ENCODE measurements at regions not wholly inside any gene's neighbourhood (a gene's known extent, or its start where the extent isn't known, plus 50 kb on each side); places are given as distances from the start of the nearest gene placed in this dataset.
"Not testable (repeated sequence)": the region's sequence is repeated elsewhere in the genome, so short reads cannot be mapped to it uniquely, and the experiment has no call there.

DNA sequence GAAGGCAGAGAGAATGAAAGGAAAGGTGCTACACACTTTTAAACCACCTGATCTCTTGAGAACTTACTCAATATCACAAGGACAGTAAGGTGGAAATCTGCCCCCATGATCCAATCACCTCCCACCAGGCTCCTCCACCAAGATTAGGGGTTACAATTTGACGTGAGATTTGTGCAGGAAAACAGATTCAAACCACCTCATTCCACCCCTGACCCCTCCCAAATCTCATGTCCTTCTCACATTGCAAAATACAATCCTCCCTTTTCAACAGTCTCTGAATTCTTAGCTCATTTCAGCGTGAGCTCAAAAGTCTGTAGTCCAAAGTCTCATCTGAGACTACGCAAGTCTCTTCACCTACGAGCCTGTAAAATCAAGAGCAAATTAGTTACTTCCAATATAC is 768.3 kb upstream of the COX7C start:
- DNase-seq (ENCODE audit: low spot score) = no peak

DNA sequence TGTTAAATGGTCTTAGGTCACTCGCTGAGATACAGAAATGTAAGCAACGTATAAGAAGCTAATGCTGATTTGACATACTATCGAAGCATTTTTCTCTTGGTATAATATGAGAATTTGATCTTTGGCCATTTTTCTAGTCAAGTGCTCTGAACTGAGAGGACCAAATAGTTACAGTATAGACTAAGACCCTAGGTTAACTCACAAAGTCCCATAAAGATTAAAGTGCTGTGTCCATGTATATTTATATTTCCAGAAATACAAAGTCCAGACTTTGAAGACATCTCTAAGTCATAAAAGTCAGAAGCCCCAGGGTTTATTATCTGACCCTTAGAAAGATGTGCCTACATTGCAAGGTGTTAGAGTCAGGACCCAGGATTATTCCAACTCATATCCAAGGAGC is 752.4 kb upstream of the COX7C start:
- DNase-seq (ENCODE audit: low spot score) = no peak

DNA sequence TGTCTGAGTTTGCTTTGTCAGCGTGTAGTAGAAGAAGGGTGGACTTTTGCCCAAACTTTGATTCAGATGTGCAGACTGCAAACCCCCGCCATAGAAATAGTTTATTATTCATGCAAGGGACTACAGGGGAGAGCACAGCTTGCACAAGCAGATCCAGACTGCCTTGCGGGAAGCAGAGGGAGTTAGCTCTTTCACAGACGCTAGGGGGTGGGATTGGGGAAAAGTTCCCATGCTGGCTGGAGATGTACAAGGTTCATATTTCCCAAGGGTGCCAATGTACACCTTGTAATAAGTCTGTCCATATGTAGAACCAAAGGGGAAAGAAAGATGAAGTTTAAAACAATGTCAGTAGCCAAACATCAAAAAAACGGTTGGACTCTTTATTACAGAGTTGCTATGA is 749.7 kb upstream of the COX7C start:
- DNase-seq (ENCODE audit: low spot score) = no peak

DNA sequence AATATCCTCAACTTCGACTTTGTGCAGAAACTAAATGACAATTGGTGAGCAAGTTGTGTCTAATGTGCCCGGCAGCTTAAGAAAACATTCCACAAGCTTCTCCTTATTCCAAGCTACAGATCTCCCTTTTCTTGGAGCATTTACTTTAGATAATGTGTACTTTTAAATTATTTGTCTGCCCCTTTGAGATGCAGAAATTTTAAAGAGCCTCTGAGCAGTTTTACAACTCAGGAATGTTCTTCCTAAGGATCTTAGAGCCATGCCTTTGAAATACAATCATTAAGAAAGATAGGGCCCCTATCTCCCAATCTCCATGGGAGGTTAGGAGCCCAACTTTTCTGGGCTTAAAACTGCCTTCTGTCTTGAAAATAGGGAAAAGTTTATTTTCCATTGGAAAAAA is 723.7 kb upstream of the COX7C start:
- DNase-seq (ENCODE audit: low spot score) = no peak

DNA sequence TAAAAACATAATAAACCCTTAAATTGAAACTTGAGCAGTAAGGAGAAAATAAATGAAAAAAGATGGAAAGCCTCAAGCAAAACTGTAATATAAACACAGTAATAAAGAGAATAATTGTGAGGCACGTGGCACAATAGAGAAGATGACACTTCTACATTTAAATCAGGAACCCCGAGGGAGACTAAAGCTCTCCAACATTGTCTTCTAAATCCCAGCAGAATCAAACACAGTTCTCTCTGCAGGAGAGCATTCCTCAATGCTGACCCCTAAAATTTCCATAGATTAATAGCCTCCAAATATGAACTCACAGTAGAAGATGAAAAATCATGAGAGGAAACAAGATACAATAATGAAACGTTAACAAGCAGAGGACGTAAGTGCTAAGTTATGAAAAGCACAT is 721.2 kb upstream of the COX7C start:
- no peak for DNase-seq (ENCODE audit: low spot score)

DNA sequence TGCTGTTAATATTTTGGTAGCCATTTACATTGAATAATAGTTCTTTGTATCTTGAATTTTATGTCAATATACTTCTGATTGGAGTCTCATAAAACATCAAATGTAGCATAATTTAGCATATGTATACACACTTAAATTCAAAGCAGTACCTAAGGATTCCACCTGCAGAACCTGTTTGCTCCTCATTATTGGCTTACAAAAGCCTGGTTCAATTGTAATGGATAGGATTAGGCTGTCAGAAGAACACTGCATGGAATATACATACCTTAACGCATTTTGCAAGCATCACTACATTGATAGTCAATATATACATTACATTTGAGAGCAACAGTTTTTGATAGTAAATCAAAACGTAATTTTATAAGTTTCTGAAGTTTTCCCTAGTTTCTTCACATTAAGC is 711.3 kb upstream of the COX7C start:
- DNase-seq (ENCODE audit: low spot score) = no peak

DNA sequence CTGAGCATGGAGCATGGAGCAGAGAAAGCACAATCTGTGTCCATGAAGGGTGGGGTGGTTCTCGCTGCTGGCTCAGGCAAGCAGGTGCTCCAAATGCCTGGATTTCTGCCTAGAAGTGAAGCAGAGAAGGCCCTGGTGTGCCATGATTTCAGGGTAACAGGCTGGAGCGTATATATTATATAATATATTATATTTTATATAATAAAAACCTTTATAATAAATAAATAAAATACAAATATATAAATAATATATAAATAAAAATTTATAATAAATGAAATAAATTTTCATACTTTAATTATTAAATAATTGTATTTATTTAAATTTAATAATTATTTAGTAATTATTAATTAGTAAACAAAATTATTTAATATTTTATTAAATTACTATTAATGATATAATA is 707.4 kb upstream of the COX7C start:
- no peak for DNase-seq (ENCODE audit: low spot score)

DNA sequence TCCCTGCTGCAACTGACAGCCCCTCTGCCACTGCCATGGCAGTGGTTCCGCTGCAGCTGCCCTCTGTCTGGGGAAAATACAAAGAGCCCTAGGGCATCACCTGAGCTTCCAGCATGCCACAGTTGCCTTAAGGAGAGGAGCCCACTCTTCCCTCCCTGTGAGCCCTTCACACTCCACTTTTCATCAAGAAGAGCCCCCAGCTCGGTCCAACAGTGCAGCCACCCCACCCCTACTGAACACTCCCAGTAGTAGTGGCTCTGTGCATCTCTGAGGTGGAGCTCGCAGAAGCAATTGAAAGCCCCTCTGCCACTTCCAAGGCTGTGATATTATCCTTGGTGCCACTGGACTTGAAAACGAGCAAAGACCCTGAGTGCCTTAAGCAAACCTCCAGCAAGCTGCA is 696.8 kb upstream of the COX7C start:
- DNase-seq (ENCODE audit: low spot score) = no peak

DNA sequence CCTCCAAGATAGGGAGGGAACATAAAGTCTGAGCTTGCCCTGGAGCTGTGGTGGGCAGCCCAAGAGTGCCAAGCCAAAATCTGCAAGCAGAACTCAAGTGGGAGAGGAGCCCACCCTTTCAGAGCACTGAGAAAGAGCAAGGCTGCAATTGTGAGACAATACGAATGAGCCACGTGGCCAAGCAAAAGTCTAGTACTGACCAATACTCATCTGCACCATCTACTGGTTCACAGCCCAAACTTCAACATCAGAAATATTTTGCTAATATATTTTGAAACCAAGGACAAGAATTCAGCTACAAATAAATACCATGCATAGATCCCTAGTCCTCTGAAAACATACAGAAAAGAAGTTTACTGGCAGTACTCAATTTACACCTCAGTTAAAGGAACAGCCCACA is 696.2 kb upstream of the COX7C start:
- no peak for DNase-seq (ENCODE audit: low spot score)

DNA sequence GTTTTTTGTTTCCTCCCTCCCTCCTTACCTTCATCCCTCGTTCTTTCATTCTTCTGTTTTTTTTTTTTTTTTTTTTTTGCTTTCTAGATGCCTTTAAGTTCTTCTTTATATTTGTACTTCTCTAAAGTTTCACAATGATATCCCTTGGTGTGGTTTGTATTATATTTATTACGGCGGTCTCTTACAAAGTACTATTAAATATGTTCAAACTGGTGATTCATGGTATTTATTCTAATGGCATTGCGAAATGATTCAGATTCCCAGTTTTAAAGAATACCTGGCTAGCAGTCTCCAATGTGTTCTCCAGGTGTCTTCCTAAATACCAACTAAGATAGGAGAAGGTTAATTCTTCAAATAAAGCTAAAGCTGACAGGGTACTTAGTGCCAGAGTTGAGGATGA is 690.1 kb upstream of the COX7C start:
- no peak for DNase-seq (ENCODE audit: low spot score)

DNA sequence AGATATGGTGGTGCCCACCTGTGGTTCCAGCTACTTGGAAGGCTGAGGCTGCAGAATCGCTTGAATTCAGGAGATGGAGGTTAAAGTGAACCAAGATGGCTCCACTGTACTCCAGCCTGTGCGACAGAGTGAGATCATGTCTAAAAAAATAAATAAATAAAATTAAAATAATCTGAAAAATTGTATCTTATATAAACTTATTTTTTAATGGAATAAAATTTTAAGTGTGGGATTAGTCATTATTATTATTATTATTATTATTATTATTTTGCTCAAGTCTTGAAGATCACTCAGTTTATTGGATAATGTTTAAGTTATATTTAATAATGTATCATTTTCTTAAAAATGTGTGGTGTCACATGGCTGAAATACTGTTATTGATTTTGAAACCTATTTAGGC is 688.0 kb upstream of the COX7C start:
- DNase-seq (ENCODE audit: low spot score) = no peak

DNA sequence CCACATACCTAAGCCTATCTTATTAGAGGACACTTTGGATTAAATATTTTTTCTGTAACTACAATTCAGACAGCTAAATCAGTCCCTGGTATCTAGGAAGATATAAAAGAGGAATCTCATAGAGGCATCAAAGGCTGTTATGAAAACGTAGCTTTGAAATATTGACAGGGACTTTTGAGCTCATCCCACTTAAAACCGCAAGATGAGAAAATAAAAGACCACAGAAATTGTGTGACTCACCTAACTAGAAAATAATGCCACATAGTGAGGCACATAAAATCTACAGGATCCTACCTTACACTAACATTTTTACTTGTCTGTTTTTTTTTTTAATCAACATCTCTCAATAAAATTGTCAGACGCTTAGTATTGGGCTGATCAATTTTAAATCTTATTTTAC is 686.5 kb upstream of the COX7C start:
- no peak for DNase-seq (ENCODE audit: low spot score)

DNA sequence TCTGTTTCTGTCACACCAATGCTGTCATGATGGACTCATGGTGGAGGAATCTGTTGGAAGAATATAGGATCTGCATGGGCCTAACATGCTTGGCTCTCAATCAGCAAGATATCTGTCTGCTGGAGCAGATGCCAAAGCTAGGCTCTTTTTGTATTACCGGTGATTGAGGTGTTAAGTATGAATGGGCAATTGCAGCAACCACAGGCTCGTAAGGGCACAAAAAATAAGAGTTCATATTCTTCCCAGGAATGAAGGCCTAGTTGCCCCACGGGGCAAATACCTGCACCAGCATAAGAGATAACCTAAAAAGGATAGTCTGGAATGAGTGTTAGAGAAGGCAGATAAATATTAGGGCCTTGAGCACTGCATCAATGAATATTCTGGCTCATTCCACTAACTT is 679.5 kb upstream of the COX7C start:
- no peak for DNase-seq (ENCODE audit: low spot score)

DNA sequence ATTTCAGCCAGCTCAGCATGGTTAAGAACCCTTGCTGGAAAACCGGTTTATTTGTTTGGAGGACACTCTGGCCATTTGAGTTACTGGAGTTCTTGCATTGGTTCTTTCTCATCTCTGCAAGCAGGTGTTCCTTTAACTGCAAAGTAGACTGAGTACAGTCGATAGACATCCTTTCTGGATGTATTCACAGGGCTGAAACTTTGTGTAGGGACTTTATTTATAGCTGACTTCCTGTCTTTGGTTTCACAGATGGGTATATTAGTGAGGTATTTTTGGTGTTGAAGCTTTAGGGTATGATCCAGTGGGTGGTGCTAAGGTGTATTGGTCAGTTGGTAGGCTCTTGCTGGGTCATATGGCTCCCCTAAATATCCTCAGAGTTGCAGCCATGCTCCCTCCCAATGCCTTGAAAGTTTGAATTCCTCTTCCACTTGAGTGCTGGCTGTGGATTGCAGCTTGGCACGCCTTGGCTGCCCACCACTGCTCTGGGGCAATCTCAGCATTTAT is 666.0 kb upstream of the COX7C start:
- DNase-seq (ENCODE audit: low spot score) = no peak

DNA sequence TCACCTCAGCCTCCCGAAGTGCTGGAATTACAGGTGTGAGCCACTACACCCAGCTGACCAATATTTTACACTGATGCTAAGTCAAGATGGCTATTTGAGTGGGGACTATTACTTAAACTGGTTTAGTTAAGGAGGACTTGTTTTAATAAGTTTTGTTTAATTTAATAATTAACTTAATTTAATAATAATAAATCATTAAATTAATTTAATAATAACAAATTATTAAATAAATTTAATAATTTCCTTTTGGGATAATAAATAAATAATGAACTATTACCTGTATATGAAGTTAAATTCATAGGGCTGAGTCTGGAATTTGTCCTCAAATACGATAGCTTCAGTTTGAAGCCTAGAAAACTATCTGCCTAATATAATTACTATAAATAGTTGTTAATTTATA is 665.1 kb upstream of the COX7C start:
- no peak for DNase-seq (ENCODE audit: low spot score)

DNA sequence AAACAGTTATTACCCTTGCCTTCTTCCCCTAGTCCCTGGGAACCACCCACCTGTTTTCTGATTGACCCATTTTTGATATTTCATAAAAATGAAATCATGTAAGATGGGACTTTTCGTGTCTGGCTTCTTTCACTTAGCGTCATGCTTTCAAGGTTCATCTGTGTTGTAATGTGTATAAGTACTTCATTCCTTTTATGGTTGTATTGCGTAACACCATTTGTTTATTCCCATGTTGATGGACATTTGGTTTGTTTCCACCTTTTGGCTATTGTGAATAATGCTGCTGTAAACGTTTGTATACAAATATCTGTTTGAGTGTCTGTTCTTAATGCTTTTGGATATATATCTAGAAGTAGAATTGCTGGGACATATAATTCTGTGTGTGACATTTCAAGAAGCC is 650.1 kb upstream of the COX7C start:
- no peak for DNase-seq (ENCODE audit: low spot score)

DNA sequence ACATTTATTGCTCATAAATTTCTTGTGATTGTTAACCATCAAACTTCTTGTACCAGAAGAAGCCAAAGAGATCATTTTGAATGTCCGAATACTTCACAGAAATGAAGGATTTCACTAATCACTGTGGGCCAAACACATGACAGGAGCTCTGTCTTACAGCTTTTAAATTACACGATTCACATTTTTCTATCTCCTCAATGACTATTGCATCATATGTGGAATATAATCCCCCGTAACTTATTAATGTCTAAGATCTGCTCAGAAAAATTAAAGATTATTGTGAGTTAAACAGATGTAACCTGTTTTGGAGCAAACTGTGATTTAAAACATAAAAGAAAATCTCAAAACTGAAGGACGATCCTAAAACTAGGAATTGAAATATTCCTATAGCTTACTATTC is 645.2 kb upstream of the COX7C start:
- DNase-seq (ENCODE audit: low spot score) = no peak

DNA sequence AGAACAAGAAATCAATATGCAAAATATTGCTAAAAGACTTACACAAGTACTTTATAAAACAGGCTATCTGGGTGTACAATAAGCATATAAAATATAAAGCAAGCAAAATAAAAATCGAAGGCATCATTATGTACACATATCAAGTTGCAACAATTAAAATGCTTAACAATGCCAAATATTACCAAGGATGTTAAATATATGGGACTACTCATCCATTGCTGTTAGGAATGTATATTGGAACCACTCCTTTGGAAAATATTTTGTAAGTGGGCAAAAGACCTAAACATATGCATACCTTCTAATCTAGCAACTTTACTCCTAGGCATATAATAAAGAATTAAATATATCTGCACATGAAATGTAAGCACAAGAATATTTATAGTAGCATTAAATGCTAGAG is 632.6 kb upstream of the COX7C start:
- DNase-seq (ENCODE audit: low spot score) = no peak

DNA sequence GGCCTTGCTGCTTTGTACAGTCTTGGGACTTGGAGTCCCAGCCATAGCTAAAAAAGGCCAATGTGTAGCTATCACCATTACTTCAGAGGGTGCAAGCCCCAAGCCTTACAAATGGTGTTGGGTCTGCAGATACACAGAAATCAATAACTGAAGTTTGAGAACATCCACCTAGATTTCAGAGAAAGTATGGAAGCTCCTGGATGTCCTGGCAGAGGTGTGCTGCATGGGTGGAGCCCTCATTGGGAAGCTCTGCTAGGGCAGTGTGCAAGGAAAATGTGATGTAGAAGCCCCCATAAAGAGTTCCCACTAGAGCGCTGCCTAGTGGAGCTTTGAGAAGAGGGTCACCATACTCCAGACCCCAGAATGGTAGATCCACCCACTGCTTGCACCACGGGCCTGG is 626.7 kb upstream of the COX7C start:
- no peak for DNase-seq (ENCODE audit: low spot score)

DNA sequence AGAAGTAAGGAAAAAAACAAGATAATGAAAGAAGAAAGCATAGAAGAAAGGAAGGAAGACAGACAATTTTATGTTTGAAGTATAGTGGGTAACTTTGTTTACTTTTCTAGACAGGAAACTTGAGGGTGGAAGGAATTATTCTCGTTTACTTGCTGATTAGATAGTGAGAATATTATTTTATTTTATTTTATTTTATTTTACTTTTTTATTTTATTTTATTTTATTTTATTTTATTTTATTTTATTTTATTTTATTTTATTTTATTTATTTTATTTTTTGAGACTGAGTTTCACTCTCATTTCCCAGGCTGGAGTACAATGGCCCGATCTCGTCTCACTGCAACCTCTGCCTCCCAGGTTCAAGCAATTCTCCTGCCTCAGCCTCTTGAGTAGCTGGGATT is 623.1 kb upstream of the COX7C start:
- not testable (repeated sequence) for DNase-seq (ENCODE audit: low spot score)

DNA sequence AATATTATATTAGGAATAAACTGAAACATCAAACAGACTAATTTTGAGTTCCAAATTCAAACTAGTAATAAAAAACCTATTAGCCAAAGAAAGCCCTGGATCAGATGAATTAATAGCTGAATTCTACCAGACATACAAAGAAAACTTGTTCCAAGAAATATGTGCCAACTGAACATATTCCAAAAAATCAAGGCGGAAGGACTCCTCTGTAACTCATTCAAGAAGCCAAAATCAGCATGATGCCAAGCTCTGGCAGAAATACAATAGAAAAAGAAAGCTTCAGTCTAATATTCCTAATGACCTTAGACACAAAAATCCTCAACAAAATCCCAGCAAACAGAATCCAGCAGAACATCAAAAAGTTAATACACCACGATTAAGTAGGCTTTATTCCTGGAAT is 619.1 kb upstream of the COX7C start:
- DNase-seq (ENCODE audit: low spot score) = no peak

DNA sequence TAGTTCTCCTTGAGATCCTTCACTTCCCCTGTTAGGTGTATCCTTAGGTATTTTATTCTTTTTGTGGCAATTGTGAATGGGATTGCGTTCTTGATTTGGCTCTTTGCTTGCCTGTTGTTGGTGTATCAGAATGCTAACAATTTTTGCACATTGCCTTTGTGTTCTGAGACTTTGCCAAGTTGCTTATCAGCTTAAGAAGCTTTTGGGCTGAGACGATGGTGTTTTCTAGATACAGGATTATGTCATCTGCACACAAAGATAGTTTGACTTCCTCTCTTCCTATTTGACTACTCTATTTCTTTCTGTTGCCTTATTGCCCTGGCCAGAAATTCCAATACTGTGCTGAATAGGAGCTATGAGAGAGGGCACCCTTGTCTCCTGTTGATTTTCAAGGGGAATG is 609.4 kb upstream of the COX7C start:
- DNase-seq (ENCODE audit: low spot score) = no peak

DNA sequence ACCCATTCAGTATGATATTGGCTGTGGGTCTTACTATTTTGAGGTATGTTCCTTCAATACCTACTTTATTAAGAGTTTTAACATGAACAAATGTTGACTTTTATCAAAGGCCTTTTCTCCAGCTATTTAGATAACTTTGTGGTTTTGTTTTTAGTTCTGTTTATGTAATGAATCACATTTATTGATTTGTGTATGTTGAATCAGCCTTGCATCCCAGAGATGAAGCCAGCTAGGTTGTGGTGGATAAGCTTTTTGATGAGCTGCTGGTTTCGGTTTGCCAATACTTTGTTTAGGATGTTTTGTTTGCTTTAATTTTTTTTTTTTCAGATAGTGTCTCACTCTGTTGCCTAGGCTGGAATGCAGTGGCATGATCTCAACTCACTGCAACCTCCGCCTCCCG is 609.0 kb upstream of the COX7C start:
- DNase-seq (ENCODE audit: low spot score) = no peak

DNA sequence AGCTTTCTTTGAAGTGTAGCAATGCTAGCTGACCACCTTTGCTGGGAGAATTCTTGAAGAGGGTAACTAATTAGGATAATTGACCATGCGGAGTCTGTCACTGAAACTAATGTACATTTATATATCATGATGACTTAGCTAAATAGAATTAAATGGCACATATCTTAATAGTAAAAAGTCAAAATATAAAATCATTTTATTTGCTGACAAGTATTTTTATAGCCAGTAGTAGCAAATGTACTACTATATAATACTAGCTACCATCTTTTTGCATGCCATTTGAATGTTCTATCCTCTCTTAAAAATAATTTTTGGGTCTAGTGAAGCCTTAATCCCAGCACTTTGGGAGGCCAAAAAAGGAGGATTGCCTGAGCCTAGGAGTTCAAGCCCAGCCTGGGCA is 605.8 kb upstream of the COX7C start:
- DNase-seq (ENCODE audit: low spot score) = no peak

DNA sequence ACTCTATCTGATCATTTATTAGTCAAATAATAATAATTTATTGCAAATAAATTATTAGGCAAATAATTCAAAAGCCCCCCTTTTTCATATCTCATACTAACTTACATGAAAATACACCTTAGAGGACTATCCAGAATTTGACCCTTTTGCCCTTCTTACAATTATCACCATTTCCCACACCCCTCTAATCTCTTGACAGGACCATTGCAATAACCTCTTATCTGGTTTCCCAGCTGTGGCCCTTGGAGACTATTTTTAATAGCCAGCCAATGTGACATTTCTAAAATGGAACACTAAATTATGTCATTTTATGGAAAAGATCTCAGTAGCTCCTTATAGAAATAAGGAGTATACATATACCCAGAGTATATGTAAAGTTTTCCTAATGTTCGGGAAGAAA is 588.4 kb upstream of the COX7C start:
- no peak for DNase-seq (ENCODE audit: low spot score)
